PC-3 (cell line): ENCODE measurements at regions not wholly inside any gene's neighbourhood (a gene's known extent, or its start where the extent isn't known, plus 50 kb on each side); places are given as distances from the start of the nearest gene placed in this dataset.

Source experiments
- ATAC-seq: fragments of 200-7000 bp; cut with Tn5 transposase; 2 replicates; pipeline ENCODE4 v1.9.1; 2020; ENCODE audit warnings: mild to moderate bottlenecking, moderate library complexity
- BruUV-seq: library from RNA; stranded (reverse); fragments of 400-500 nt; replicated peaks from 2 replicates; lab custom pipeline; 2021; lab: Mats Ljungman, UMichigan
- CTCF ChIA-PET: fragments of 300-600 bp; sonication (Branson Sonifier 250); formaldehyde crosslinking; loops from one replicate; lab custom pipeline; 2022; ENCODE audit warnings: antibody characterized with exemption; lab: Charles Lee
- POLR2A ChIA-PET: fragments of 300-600 bp; sonication (Branson Sonifier 250); formaldehyde crosslinking; loops from one replicate; lab custom pipeline; 2022; ENCODE audit warnings: antibody characterized with exemption; ENCODE audit not compliant: unreplicated experiment; lab: Charles Lee
- DNase-seq: peaks from one replicate; pipeline ENCODE4 v3.0.0-alpha.2; 2015
- H2AFZ ChIP-seq: fragments of 300-600 bp; sonication (generic); 2 replicates; pipeline ENCODE4 v1.6.0; 2016; ENCODE audit warnings: antibody characterized with exemption, low read length
- H3F3A ChIP-seq: fragments of 300-600 bp; sonication (generic); one replicate; pipeline ENCODE4 v1.6.0; 2017; ENCODE audit warnings: antibody characterized with exemption, low read length, control low read depth, mild to moderate bottlenecking; ENCODE audit not compliant: unreplicated experiment
- H3K27ac ChIP-seq: fragments of 300-600 bp; sonication (generic); 2 replicates; pipeline ENCODE4 v1.5.1; 2016; ENCODE audit warnings: mild to moderate bottlenecking, low read length
- H3K27me3 ChIP-seq: fragments of 300-600 bp; sonication (generic); 2 replicates; pipeline ENCODE4 v1.6.1; 2016; ENCODE audit warnings: low read length, mixed read lengths
- H3K36me3 ChIP-seq: fragments of 300-600 bp; sonication (generic); 2 replicates; pipeline ENCODE4 v1.6.1; 2016; ENCODE audit warnings: low read depth, mixed run types, low read length, mixed read lengths
- H3K4me1 ChIP-seq: fragments of 300-600 bp; sonication (generic); 2 replicates; pipeline ENCODE4 v1.5.1; 2016; ENCODE audit warnings: low read length; ENCODE audit not compliant: insufficient read depth
- H3K4me2 ChIP-seq: fragments of 300-600 bp; sonication (generic); 2 replicates; pipeline ENCODE4 v1.6.0; 2016; ENCODE audit warnings: low read length
- H3K4me3 ChIP-seq: fragments of 300-600 bp; sonication (generic); 2 replicates; pipeline ENCODE4 v1.5.1; 2016; ENCODE audit warnings: mild to moderate bottlenecking, low read length, mixed read lengths
- H3K79me2 ChIP-seq: fragments of 300-600 bp; sonication (generic); 2 replicates; pipeline ENCODE4 v1.6.1; 2017; ENCODE audit warnings: low read length, mixed read lengths
- H3K9ac ChIP-seq: fragments of 300-600 bp; sonication (generic); 2 replicates; pipeline ENCODE4 v1.6.0; 2016; ENCODE audit warnings: mild to moderate bottlenecking, low read length
- H3K9me2 ChIP-seq: fragments of 300-600 bp; sonication (generic); replicated peaks from 2 replicates; pipeline ENCODE4 v1.6.1; 2016; ENCODE audit warnings: mixed run types, low read length, mixed read lengths
- H3K9me3 ChIP-seq: fragments of 300-600 bp; sonication (generic); 2 replicates; pipeline ENCODE4 v1.6.1; 2016; ENCODE audit warnings: low read length, mixed read lengths
- H4K20me1 ChIP-seq: fragments of 300-600 bp; sonication (generic); 2 replicates; pipeline ENCODE4 v1.6.1; 2016; ENCODE audit warnings: low read length, mixed read lengths
- CTCF ChIP-seq: fragments of 300-600 bp; sonication (generic); conservative IDR thresholded peaks from 2 replicates; pipeline ENCODE4 v1.5.1; 2017; ENCODE audit warnings: antibody characterized with exemption, low read depth, mild to moderate bottlenecking, low read length
- EZH2 ChIP-seq: fragments of 300-600 bp; sonication (generic); IDR thresholded peaks from one replicate; pipeline ENCODE4 v1.6.1; 2017; ENCODE audit warnings: antibody characterized with exemption, mild to moderate bottlenecking, low read length; ENCODE audit not compliant: unreplicated experiment
- EZH2phosphoT487 ChIP-seq: fragments of 300-600 bp; sonication (generic); IDR thresholded peaks from 2 replicates; pipeline ENCODE4 v1.6.1; 2018; ENCODE audit warnings: mild to moderate bottlenecking, antibody characterized with exemption, low read length, borderline replicate concordance
- intact Hi-C: fragments of 100-400 bp; cut with micrococcal nuclease; formaldehyde crosslinking; loops from 2 replicates; pipeline ENCODE4 v1.9.0; 2023

- H3K79me2 ChIP-seq, result no peaks in the 10 kb centered on the region
- H3K9ac ChIP-seq, result no peak overlapping the region
- H2AFZ ChIP-seq, result no peak overlapping the region
- no peaks in the 10 kb centered on the region for H3F3A ChIP-seq
- H4K20me1 ChIP-seq, result no peaks in the 10 kb centered on the region
- POLR2A ChIA-PET, result no interaction called here
- intact Hi-C loops, result no loop called here
- H3K4me2 ChIP-seq, result no peak overlapping the region
- TF ChIP-seq CTCF (no peak), EZH2phosphoT487 (no peak), EZH2 (no peak)
- H3K4me1 ChIP-seq, result peaks cover 4% of the 10 kb centered on the region; the same call in 1 of the 2 replicates
- H3K36me3 ChIP-seq, result no peaks in the 10 kb centered on the region
- H3K27ac ChIP-seq, result no peak overlapping the region
- no peak overlapping the region for H3K4me3 ChIP-seq
- no TSS peak for BruUV-seq
- H3K9me3 ChIP-seq, result no peaks in the 10 kb centered on the region
- DNase-seq (peak; percentile 6), ATAC-seq (peak; percentile 47)
- no peaks in the 10 kb centered on the region for H3K27me3 ChIP-seq
- no peaks in the 10 kb centered on the region for H3K9me2 ChIP-seq
- CTCF ChIA-PET, result no interaction called here
Measured at GRCh38 chr9:26682041-26682440, 210.6 kb downstream of the CAAP1 start.

GRCh38 chr9:26677965-26678706 lies 214.5 kb downstream of the CAAP1 start:
- Histone ChIP-seq H3K9me2 (no peaks in the 10 kb centered on the region), H3K9me3 (no peaks in the 10 kb centered on the region), H4K20me1 (no peaks in the 10 kb centered on the region), H3K4me3 (no peak overlapping the region), H2AFZ (no peak overlapping the region), H3K9ac (no peak overlapping the region), H3K27me3 (no peaks in the 10 kb centered on the region), H3F3A (no peaks in the 10 kb centered on the region), H3K79me2 (no peaks in the 10 kb centered on the region), H3K4me1 (peaks cover 4% of the 10 kb centered on the region; the same call in 1 of the 2 replicates), H3K27ac (no peak overlapping the region), H3K4me2 (no peak overlapping the region), H3K36me3 (no peaks in the 10 kb centered on the region)
- intact Hi-C loops, result no loop called here
- peak; percentile 68 for ATAC-seq
- ChIA-PET CTCF (no interaction called here), POLR2A (no interaction called here)
- no TSS peak for BruUV-seq
- TF ChIP-seq EZH2 (no peak), CTCF (no peak), EZH2phosphoT487 (no peak)
- DNase-seq, result peak; percentile 44

- TF ChIP-seq CTCF (no peak), EZH2phosphoT487 (no peak), EZH2 (no peak)
- no peaks in the 10 kb centered on the region for H3F3A ChIP-seq
- BruUV-seq, result no TSS peak
- H4K20me1 ChIP-seq, result no peaks in the 10 kb centered on the region
- H3K27me3 ChIP-seq, result no peaks in the 10 kb centered on the region
- ChIA-PET CTCF (no interaction called here), POLR2A (no interaction called here)
- intact Hi-C loops, result no loop called here
- H2AFZ ChIP-seq, result no peak overlapping the region
- no peak overlapping the region for H3K4me2 ChIP-seq
- H3K4me1 ChIP-seq, result peaks cover 4% of the 10 kb centered on the region; the same call in 1 of the 2 replicates
- no peaks in the 10 kb centered on the region for H3K36me3 ChIP-seq
- ATAC-seq, result no peak; the same call in 1 of the 2 replicates
- no peak overlapping the region for H3K4me3 ChIP-seq
- peak; percentile 16 for DNase-seq
- no peak overlapping the region for H3K9ac ChIP-seq
- H3K9me3 ChIP-seq, result no peaks in the 10 kb centered on the region
- H3K27ac ChIP-seq, result no peak overlapping the region
- no peaks in the 10 kb centered on the region for H3K9me2 ChIP-seq
- H3K79me2 ChIP-seq, result no peaks in the 10 kb centered on the region
Measured at GRCh38 chr9:26675035-26675434, 217.6 kb downstream of the CAAP1 start.
